IPS-NIHi7 (cell line): ENCODE measurements at regions not wholly inside any gene's neighbourhood (a gene's known extent, or its start where the extent isn't known, plus 50 kb on each side); places are given as distances from the start of the nearest gene placed in this dataset.

Experiments
- DNase-seq: peaks from one replicate; pipeline ENCODE4 v3.0.0; 2012; ENCODE audit warnings: mixed read lengths; ENCODE audit errors: extremely low spot score

GRCh38 chr3:30206051-30206450, 400.4 kb upstream of the TGFBR2 start:
- DNase-seq, result no peak

- no peak for DNase-seq
These were observed 384.8 kb upstream of the TGFBR2 start for GRCh38 chr3:30221619-30222018.

GRCh38 chr3:30222441-30222840, 384.0 kb upstream of the TGFBR2 start:
- no peak for DNase-seq

GRCh38 chr3:30225021-30225420, 381.4 kb upstream of the TGFBR2 start:
- DNase-seq, result no peak

GRCh38 chr3:30226601-30227151, 379.7 kb upstream of the TGFBR2 start:
- no peak for DNase-seq

GRCh38 chr3:30227571-30228301, 378.7 kb upstream of the TGFBR2 start:
- no peak for DNase-seq

- DNase-seq, result no peak
These were observed 378.1 kb upstream of the TGFBR2 start for GRCh38 chr3:30228302-30228631.

- DNase-seq, result no peak
These were observed 374.9 kb upstream of the TGFBR2 start for GRCh38 chr3:30231277-30232141.

- DNase-seq, result no peak
These were observed 374.3 kb upstream of the TGFBR2 start for GRCh38 chr3:30232142-30232541.

- DNase-seq, result no peak
These were observed 372.3 kb upstream of the TGFBR2 start for GRCh38 chr3:30233913-30234646.

GRCh38 chr3:30236011-30236410, 370.4 kb upstream of the TGFBR2 start:
- no peak for DNase-seq

- DNase-seq, result no peak
These were observed 364.7 kb upstream of the TGFBR2 start for GRCh38 chr3:30241721-30242120.

- DNase-seq, result peak; percentile 12
These were observed 360.4 kb upstream of the TGFBR2 start for GRCh38 chr3:30245858-30246622.

- DNase-seq, result no peak
These were observed 358.0 kb upstream of the TGFBR2 start for GRCh38 chr3:30248423-30248822.

- DNase-seq, result no peak
These were observed 353.9 kb upstream of the TGFBR2 start for GRCh38 chr3:30252474-30252873.

GRCh38 chr3:30253832-30254231, 352.6 kb upstream of the TGFBR2 start:
- DNase-seq, result peak; percentile 11

GRCh38 chr3:30256474-30256873, 349.9 kb upstream of the TGFBR2 start:
- DNase-seq, result no peak

GRCh38 chr3:30258426-30259392, 347.7 kb upstream of the TGFBR2 start:
- DNase-seq, result peak; percentile 14

- DNase-seq, result no peak
These were observed 346.7 kb upstream of the TGFBR2 start for GRCh38 chr3:30259730-30260129.

GRCh38 chr3:30260762-30261161, 345.6 kb upstream of the TGFBR2 start:
- DNase-seq, result no peak
